ENCODE measurements at regions not wholly inside any gene's neighbourhood (a gene's known extent, or its start where the extent isn't known, plus 50 kb on each side); places are given as distances from the start of the nearest gene placed in this dataset.

DNA sequence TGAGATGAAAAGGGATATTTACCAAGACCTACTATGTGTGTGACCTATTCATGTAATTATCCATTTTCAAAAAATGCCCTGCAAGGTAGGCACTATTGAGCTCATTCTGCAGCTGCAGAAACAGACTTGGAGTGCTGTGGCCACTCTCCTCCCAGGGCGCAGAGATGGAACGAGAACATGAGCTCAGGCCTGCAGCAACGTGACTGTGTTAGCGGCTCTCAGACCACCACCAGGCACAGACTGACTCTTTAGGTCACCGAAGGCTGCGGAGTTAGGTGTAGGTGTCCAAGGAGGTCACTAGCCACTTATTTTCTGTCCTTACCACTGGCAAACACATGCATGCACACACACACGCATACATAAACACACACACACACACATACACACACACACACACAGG, 271.4 kb upstream of the DIO3 start (continued):
- TF ChIP-seq, protein P1, sequence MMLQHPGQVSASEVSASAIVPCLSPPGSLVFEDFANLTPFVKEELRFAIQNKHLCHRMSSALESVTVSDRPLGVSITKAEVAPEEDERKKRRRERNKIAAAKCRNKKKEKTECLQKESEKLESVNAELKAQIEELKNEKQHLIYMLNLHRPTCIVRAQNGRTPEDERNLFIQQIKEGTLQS (CRISPR knock-in tag; IDR thresholded peaks at IDR 0.05): no peak
- TF ChIP-seq, protein P2, sequence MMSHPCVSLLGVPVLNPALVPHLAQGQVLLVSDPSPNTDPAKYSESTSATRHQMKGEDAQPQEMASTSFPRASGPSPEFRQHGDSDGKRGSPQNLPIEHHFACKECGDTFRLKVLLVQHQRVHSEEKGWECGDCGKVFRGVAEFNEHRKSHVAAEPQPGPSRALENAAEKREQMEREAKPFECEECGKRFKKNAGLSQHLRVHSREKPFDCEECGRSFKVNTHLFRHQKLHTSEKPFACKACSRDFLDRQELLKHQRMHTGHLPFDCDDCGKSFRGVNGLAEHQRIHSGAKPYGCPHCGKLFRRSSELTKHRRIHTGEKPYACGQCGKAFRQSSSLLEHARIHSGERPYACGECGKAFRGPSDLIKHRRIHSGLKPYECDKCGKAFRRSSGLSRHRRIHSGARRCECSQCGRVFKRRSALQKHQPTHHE (CRISPR knock-in tag; IDR thresholded peaks at IDR 0.05; ENCODE audit: borderline replicate concordance): no peak
- TF ChIP-seq ZKSCAN1 (IDR thresholded peaks at IDR 0.05; ENCODE audit: low read length) (peak; percentile 78), ZNF782 (CRISPR knock-in tag; IDR thresholded peaks at IDR 0.05; ENCODE audit: borderline replicate concordance) (no peak), EP300 (IDR thresholded peaks at IDR 0.05; ENCODE audit: low read depth in 2 of 2, low read length in 2 of 2) (no peak), EP300 (CRISPR knock-in tag; IDR thresholded peaks at IDR 0.05; ENCODE audit: borderline replicate concordance) (no peak)
- TF ChIP-seq, protein P3, sequence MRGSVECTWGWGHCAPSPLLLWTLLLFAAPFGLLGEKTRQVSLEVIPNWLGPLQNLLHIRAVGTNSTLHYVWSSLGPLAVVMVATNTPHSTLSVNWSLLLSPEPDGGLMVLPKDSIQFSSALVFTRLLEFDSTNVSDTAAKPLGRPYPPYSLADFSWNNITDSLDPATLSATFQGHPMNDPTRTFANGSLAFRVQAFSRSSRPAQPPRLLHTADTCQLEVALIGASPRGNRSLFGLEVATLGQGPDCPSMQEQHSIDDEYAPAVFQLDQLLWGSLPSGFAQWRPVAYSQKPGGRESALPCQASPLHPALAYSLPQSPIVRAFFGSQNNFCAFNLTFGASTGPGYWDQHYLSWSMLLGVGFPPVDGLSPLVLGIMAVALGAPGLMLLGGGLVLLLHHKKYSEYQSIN (CRISPR knock-in tag; IDR thresholded peaks at IDR 0.05; ENCODE audit: borderline replicate concordance): no peak

DNA sequence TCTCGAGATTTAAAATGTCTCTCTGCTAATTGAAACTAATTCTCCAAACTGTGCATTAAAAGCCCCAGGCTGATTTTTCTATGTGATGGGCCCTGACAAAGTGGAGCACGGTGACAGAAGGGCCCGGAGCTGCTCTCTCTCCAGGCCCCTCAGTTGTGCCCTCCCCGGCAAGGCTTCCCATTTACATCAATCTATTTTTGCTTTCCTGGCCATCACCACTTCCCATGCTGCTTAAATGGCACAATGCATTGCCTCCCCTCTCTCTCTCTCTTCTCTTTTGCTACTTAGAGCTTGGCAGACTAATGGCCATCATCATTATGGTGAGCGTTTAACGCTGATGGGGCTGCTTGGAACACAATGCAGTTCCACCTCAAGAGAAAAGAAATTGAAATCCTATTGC, 270.7 kb upstream of the DIO3 start:
- Histone ChIP-seq H3K4me2 (ENCODE audit: low read depth, low read length) (no peak overlapping the region; the same call in 1 of the 2 replicates), H3K4me3 (replicated peaks in 1 of 3; ENCODE audit: insufficient read depth in 1 of 3, low read depth in 2 of 3, low read length in 3 of 3) (no peak overlapping the region), H3K36me3 (replicated peaks in 1 of 2; ENCODE audit: control insufficient read depth in 1 of 2, insufficient read depth in 2 of 2, low read length in 2 of 2) (no peaks in the 10 kb centered on the region), H4K20me1 (ENCODE audit: insufficient read depth, low read length) (no peaks in the 10 kb centered on the region), H3K79me2 (ENCODE audit: insufficient read depth, low read length) (no peaks in the 10 kb centered on the region), H3K27ac (ENCODE audit: extremely low read length, insufficient read depth, low read length) (peak overlapping the region; percentile 99), H3K9ac (ENCODE audit: insufficient read depth, low read depth, low read length) (no peak overlapping the region), H3K4me1 (ENCODE audit: insufficient read depth, low read length) (peaks cover 71% of the 10 kb centered on the region), H2AFZ (ENCODE audit: low read length) (no peak overlapping the region), H3K27me3 (ENCODE audit: control insufficient read depth in 1 of 2, insufficient read depth in 2 of 2, low read length in 2 of 2) (no peaks in the 10 kb centered on the region), H3K9me3 (ENCODE audit: low read length) (peaks cover 12% of the 10 kb centered on the region)
- intact Hi-C loops (cut with micrococcal nuclease; ENCODE audit: unreplicated experiment): no loop called here
- no peak for FAIRE-seq
- 94% methylated on average over 6 of the region's 6 CpGs for WGBS (ENCODE audit: low lambda C conversion rate)
- no peak for DNase-seq (ENCODE audit: low spot score)
- TF ChIP-seq ZNF776 (CRISPR knock-in tag; IDR thresholded peaks at IDR 0.05) (0 out of 2 replicates have a peak, but pooled peaks have one; percentile 14), AHR (CRISPR knock-in tag; IDR thresholded peaks at IDR 0.05) (no peak)
- ATAC-seq: no peak
- ChIA-PET CTCF (ENCODE audit: low intra/inter-chr PET ratio, low total read pairs) (no interaction called here), POLR2A (interaction anchor here (4.3 to 6.0 kb wide), 3 partner anchors 39 to 53 kb away, joined by 51 to 76 read pairs (median 70); no protein-coding TSS in a partner anchor)
- in situ Hi-C loops (cut with HindIII; ENCODE audit: extremely low pct_ligation_motif_present, low pct_unique_long_range_greater_than_20kb): no loop called here
- BruUV-seq (replicated peaks): no TSS peak
